Neuronal stem cell (in vitro differentiated cells): ENCODE measurements at regions not wholly inside any gene's neighbourhood (a gene's known extent, or its start where the extent isn't known, plus 50 kb on each side); places are given as distances from the start of the nearest gene placed in this dataset.

Experiments
- DNase-seq: peaks from one replicate; pipeline ENCODE4 v3.0.0-alpha.2; 2013; ENCODE audit warnings: low spot score
- H2AFZ ChIP-seq: one replicate; pipeline ENCODE4 v1.6.1; 2013; ENCODE audit warnings: mild to moderate bottlenecking, low read length, inconsistent platforms
- H2AK5ac ChIP-seq: 2 replicates; pipeline ENCODE4 v1.6.1; 2013; ENCODE audit warnings: low read depth, mild to moderate bottlenecking, inconsistent platforms, low read length, moderate library complexity, mixed read lengths
- H2BK120ac ChIP-seq: 2 replicates; pipeline ENCODE4 v1.6.1; 2013; ENCODE audit warnings: low read depth, mild to moderate bottlenecking, inconsistent platforms, low read length, moderate library complexity, mixed read lengths
- H2BK12ac ChIP-seq: one replicate; pipeline ENCODE4 v1.6.1; 2013; ENCODE audit warnings: low read length, inconsistent platforms
- H2BK15ac ChIP-seq: 2 replicates; pipeline ENCODE4 v1.6.1; 2013; ENCODE audit warnings: mild to moderate bottlenecking, low read length, inconsistent platforms, mixed read lengths
- H2BK5ac ChIP-seq: one replicate; pipeline ENCODE4 v1.6.1; 2013; ENCODE audit warnings: inconsistent platforms, mild to moderate bottlenecking, low read length, moderate library complexity
- H3K14ac ChIP-seq: one replicate; pipeline ENCODE4 v1.6.1; 2013; ENCODE audit warnings: low read length, inconsistent platforms
- H3K18ac ChIP-seq: 2 replicates; pipeline ENCODE4 v1.6.1; 2013; ENCODE audit warnings: low read length, inconsistent platforms
- H3K23ac ChIP-seq: 2 replicates; pipeline ENCODE4 v1.6.1; 2013; ENCODE audit warnings: low read depth, mild to moderate bottlenecking, mixed read lengths, low read length, inconsistent platforms; ENCODE audit not compliant: poor library complexity
- H3K27ac ChIP-seq: replicated peaks from 3 replicates; pipeline ENCODE4 v1.5.1; 2013; ENCODE audit warnings: low read length, inconsistent platforms
- H3K27me3 ChIP-seq, 3 experiments: 2 replicates each; pipeline ENCODE4 v1.6.1; 2013; ENCODE audit warnings: low read length in 3 of 3, mild to moderate bottlenecking in 2 of 3, inconsistent platforms in 1 of 3, low read depth in 1 of 3, mixed read lengths in 1 of 3, moderate library complexity in 1 of 3; ENCODE audit not compliant: control insufficient read depth in 3 of 3, insufficient read depth in 3 of 3
- H3K36me3 ChIP-seq, 2 donors: replicated peaks in 1 of 2; 2 replicates each; pipeline ENCODE4 v1.6.1; 2013; ENCODE audit warnings: low read length in 2 of 2; ENCODE audit not compliant: control insufficient read depth in 2 of 2, insufficient read depth in 2 of 2
- H3K4ac ChIP-seq: 2 replicates; pipeline ENCODE4 v1.6.1; 2013; ENCODE audit warnings: inconsistent platforms, mild to moderate bottlenecking, low read length, moderate library complexity
- H3K4me1 ChIP-seq, 2 donors: 1 replicate in 1 of 2; 2 replicates in 1 of 2; pipeline ENCODE4 v1.6.1; 2013; ENCODE audit warnings: low read length in 2 of 2, low read depth in 1 of 2; ENCODE audit not compliant: control insufficient read depth in 2 of 2, insufficient read depth in 1 of 2
- H3K4me2 ChIP-seq: one replicate; pipeline ENCODE4 v1.6.1; 2013; ENCODE audit warnings: mild to moderate bottlenecking, low read length, inconsistent platforms; ENCODE audit not compliant: insufficient read depth, poor library complexity, severe bottlenecking
- H3K4me3 ChIP-seq, 2 donors: 2 replicates each; pipeline ENCODE4 v1.5.1; 2013; ENCODE audit warnings: low read length in 2 of 2, mild to moderate bottlenecking in 2 of 2, inconsistent platforms in 1 of 2, moderate library complexity in 1 of 2
- H3K79me1 ChIP-seq: one replicate; pipeline ENCODE4 v1.6.1; 2013; ENCODE audit warnings: low read depth, mild to moderate bottlenecking, inconsistent platforms, low read length, moderate library complexity
- H3K9ac ChIP-seq: one replicate; pipeline ENCODE4 v1.6.1; 2013; ENCODE audit warnings: mild to moderate bottlenecking, low read depth, low read length, inconsistent platforms; ENCODE audit not compliant: poor library complexity
- H3K9me3 ChIP-seq, 2 donors: replicated peaks in 1 of 2; 2 replicates each; pipeline versions ENCODE3 to v1.6.1; 2013; ENCODE audit warnings: low read length in 2 of 2, mild to moderate bottlenecking in 2 of 2, inconsistent platforms in 1 of 2, low read depth in 1 of 2, mixed read lengths in 1 of 2, moderate library complexity in 1 of 2; ENCODE audit not compliant: control insufficient read depth in 2 of 2, insufficient read depth in 1 of 2
- H4K8ac ChIP-seq: one replicate; pipeline ENCODE4 v1.6.1; 2013; ENCODE audit warnings: low read depth, mild to moderate bottlenecking, inconsistent platforms, low read length, moderate library complexity
- H4K91ac ChIP-seq: one replicate; pipeline ENCODE4 v1.6.1; 2013; ENCODE audit warnings: low read length, low read depth, mild to moderate bottlenecking, inconsistent platforms; ENCODE audit not compliant: poor library complexity
- WGBS, 2 donors: extraction: QIAGEN DNeasy Blood & Tissue Kit; methylation state at CpG; one replicate each; pipeline ENCODE4 v1.1.7; 2013; ENCODE audit warnings: missing lambda C conversion rate in 2 of 2, mixed read lengths in 1 of 2; ENCODE audit not compliant: insufficient read length in 2 of 2, insufficient replicate concordance in 1 of 2; ENCODE audit errors: extremely low coverage in 2 of 2; 5-methylcytosine and 5-hydroxymethylcytosine counted together

DNA sequence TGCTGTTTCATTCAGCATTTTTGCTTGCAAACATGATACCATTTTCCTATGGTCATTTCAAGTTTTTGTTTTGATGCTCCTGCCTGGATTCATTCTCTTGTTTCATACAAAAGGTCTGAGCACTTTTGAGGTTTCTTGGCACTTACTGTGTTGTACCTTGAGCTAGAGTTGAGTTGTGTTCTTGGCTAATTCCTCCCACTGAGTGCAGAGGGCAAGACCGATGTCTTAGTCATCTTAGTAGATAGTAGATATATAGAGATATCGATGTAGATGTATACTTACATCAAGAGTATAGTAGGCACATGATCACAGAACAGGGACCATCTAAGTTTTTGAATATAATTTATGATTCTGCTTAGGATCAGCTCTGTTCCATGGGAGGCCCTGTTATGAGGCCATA is 366.6 kb downstream of the OSTF1 start:
- peaks cover 0 to 3% of the 10 kb centered on the region in 2 donors for H3K4me1 ChIP-seq
- WGBS, 2 donors = no CpG with 5 or more reads among the region's 2 CpGs
- no peak overlapping the region for H2AFZ ChIP-seq
- no peaks in the 10 kb centered on the region for H3K36me3 ChIP-seq
- DNase-seq = no peak
- H3K4me3 ChIP-seq = no peak overlapping the region
- no peak overlapping the region for H3K18ac ChIP-seq
- H2BK15ac ChIP-seq = no peak overlapping the region
- H2BK5ac ChIP-seq = no peak overlapping the region
- no peak overlapping the region for H2AK5ac ChIP-seq
- H3K4me2 ChIP-seq = no peak overlapping the region
- H3K9ac ChIP-seq = no peak overlapping the region
- no peak overlapping the region for H2BK12ac ChIP-seq
- no peaks in the 10 kb centered on the region for H3K9me3 ChIP-seq
- H3K23ac ChIP-seq = no peak overlapping the region
- no peak overlapping the region for H3K14ac ChIP-seq
- no peak overlapping the region for H4K8ac ChIP-seq
- H3K27ac ChIP-seq = no peak overlapping the region
- no peaks in the 10 kb centered on the region for H3K79me1 ChIP-seq
- H2BK120ac ChIP-seq = no peak overlapping the region
- no peak overlapping the region for H3K4ac ChIP-seq
- no peaks in the 10 kb centered on the region for H3K27me3 ChIP-seq
- no peak overlapping the region for H4K91ac ChIP-seq

DNA sequence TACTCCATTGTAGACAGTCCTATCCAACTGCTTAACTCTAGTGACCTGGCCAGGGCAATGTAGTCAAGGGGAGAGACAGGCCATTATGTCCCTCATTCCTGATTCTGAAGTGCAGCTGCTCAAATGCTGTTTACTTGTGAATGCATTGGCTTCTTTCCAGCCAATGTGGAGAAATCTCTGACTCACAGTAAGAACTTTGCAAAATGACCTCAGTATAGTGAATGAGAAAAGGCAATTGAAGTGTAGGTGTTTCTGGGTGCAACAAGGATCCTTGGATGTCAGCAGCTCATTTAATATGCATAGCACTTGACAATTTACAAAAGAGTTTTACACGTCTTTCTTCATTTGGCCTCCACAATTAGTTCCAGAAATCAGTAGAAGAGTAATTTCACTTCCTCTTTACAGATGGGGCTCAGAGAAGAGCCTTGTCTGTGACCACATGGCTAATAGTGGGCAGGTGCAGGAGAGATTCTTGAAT is 367.2 kb downstream of the OSTF1 start:
- H2BK15ac ChIP-seq = no peak overlapping the region
- WGBS, 2 donors = no CpG with 5 or more reads among the region's 1 CpG
- H2AK5ac ChIP-seq = no peak overlapping the region
- H3K4me3 ChIP-seq = no peak overlapping the region
- H3K4me2 ChIP-seq = no peak overlapping the region
- no peaks in the 10 kb centered on the region for H3K9me3 ChIP-seq
- no peaks in the 10 kb centered on the region for H3K79me1 ChIP-seq
- H2AFZ ChIP-seq = no peak overlapping the region
- H3K27me3 ChIP-seq = no peaks in the 10 kb centered on the region
- no peak overlapping the region for H3K23ac ChIP-seq
- H3K4me1 ChIP-seq = peaks cover 0 to 3% of the 10 kb centered on the region in 2 donors
- H4K8ac ChIP-seq = no peak overlapping the region
- DNase-seq = no peak
- H3K4ac ChIP-seq = no peak overlapping the region
- H3K18ac ChIP-seq = no peak overlapping the region
- no peak overlapping the region for H3K14ac ChIP-seq
- no peak overlapping the region for H2BK12ac ChIP-seq
- H3K9ac ChIP-seq = peak overlapping the region; percentile 22
- no peak overlapping the region for H2BK5ac ChIP-seq
- no peak overlapping the region for H3K27ac ChIP-seq
- no peak overlapping the region for H4K91ac ChIP-seq
- H3K36me3 ChIP-seq = no peaks in the 10 kb centered on the region
- H2BK120ac ChIP-seq = no peak overlapping the region

DNA sequence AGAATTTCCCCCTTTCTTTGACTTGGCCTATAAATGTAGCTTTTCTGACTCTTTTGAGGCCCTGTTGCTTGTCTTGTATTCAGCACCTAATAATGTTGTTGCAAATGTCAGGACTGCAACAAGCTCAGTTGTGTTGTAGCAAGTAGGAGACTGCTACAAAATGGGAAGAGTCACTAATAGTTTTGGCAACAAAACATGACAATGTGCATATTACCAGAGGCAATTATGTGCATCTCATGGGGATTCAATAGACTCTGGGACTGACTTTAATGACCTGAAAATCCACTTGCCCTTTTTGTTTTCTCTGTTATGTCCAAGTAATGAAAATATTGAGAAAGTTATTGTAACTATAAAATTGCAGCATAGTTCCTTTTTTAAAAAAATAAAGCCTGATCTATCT is 368.4 kb downstream of the OSTF1 start:
- H3K18ac ChIP-seq = no peak overlapping the region
- no peaks in the 10 kb centered on the region for H3K36me3 ChIP-seq
- no peaks in the 10 kb centered on the region for H3K4me1 ChIP-seq
- no peak overlapping the region for H2BK15ac ChIP-seq
- no peak overlapping the region for H3K27ac ChIP-seq
- H2BK5ac ChIP-seq = no peak overlapping the region
- H3K14ac ChIP-seq = no peak overlapping the region
- no peak overlapping the region for H3K4ac ChIP-seq
- H2BK12ac ChIP-seq = no peak overlapping the region
- H3K4me3 ChIP-seq = no peak overlapping the region
- no peak overlapping the region for H2AK5ac ChIP-seq
- no peaks in the 10 kb centered on the region for H3K27me3 ChIP-seq
- no peaks in the 10 kb centered on the region for H3K79me1 ChIP-seq
- H3K9ac ChIP-seq = no peak overlapping the region
- no peak overlapping the region for H4K8ac ChIP-seq
- no peak overlapping the region for H3K23ac ChIP-seq
- H2AFZ ChIP-seq = no peak overlapping the region
- H3K9me3 ChIP-seq = no peaks in the 10 kb centered on the region
- H2BK120ac ChIP-seq = no peak overlapping the region
- DNase-seq = no peak
- H3K4me2 ChIP-seq = no peak overlapping the region
- H4K91ac ChIP-seq = no peak overlapping the region

- Histone ChIP-seq H3K4ac (no peak overlapping the region), H2BK12ac (no peak overlapping the region), H2BK120ac (no peak overlapping the region), H3K4me1 (no peaks in the 10 kb centered on the region), H4K91ac (no peak overlapping the region), H3K4me2 (no peak overlapping the region), H3K27ac (no peak overlapping the region), H3K79me1 (no peaks in the 10 kb centered on the region), H3K27me3 (no peaks in the 10 kb centered on the region), H2BK5ac (no peak overlapping the region), H3K18ac (no peak overlapping the region), H3K23ac (no peak overlapping the region), H2AFZ (no peak overlapping the region), H3K4me3 (no peak overlapping the region), H3K9ac (no peak overlapping the region), H2BK15ac (no peak overlapping the region), H3K9me3 (no peaks in the 10 kb centered on the region), H3K14ac (no peak overlapping the region), H3K36me3 (no peaks in the 10 kb centered on the region), H2AK5ac (no peak overlapping the region), H4K8ac (no peak overlapping the region)
- WGBS, 2 donors = no CpG with 5 or more reads among the region's 6 CpGs
- no peak for DNase-seq
Measured at GRCh38 chr9:75457474-75458011, 369.2 kb downstream of the OSTF1 start.
